Gastroesophageal sphincter (tissue), 3 donors: ENCODE measurements at regions not wholly inside any gene's neighbourhood (a gene's known extent, or its start where the extent isn't known, plus 50 kb on each side); places are given as distances from the start of the nearest gene placed in this dataset.

Experiments
- EP300 ChIP-seq: sonication (generic); formaldehyde crosslinking; IDR thresholded peaks from one replicate; pipeline ENCODE4 v1.6.1; 2017; ENCODE audit warnings: antibody characterized with exemption, mild to moderate bottlenecking
- POLR2A ChIP-seq, 2 donors: fragments of 450-650 bp; IDR thresholded peaks; one replicate each; pipeline ENCODE4 v1.6.1; 2017; ENCODE audit warnings: antibody characterized with exemption in 2 of 2, mild to moderate bottlenecking in 2 of 2, moderate library complexity in 1 of 2
- POLR2AphosphoS5 ChIP-seq: sonication (generic); formaldehyde crosslinking; IDR thresholded peaks from one replicate; pipeline ENCODE4 v1.6.1; 2017; ENCODE audit warnings: antibody characterized with exemption
- TF ChIP-seq, protein P1 (sequence below), 4 experiments: fragments of 200-600 bp in 2 of 4; fragments of 450-650 bp in 2 of 4; sonication (generic) in 1 of 4; IDR thresholded peaks; one replicate each; pipeline ENCODE4 v1.5.1; 2017 to 2019; ENCODE audit warnings: antibody characterized with exemption in 4 of 4, mild to moderate bottlenecking in 2 of 4, moderate library complexity in 2 of 4

- no peak for TF ChIP-seq EP300
- TF ChIP-seq, protein P1, sequence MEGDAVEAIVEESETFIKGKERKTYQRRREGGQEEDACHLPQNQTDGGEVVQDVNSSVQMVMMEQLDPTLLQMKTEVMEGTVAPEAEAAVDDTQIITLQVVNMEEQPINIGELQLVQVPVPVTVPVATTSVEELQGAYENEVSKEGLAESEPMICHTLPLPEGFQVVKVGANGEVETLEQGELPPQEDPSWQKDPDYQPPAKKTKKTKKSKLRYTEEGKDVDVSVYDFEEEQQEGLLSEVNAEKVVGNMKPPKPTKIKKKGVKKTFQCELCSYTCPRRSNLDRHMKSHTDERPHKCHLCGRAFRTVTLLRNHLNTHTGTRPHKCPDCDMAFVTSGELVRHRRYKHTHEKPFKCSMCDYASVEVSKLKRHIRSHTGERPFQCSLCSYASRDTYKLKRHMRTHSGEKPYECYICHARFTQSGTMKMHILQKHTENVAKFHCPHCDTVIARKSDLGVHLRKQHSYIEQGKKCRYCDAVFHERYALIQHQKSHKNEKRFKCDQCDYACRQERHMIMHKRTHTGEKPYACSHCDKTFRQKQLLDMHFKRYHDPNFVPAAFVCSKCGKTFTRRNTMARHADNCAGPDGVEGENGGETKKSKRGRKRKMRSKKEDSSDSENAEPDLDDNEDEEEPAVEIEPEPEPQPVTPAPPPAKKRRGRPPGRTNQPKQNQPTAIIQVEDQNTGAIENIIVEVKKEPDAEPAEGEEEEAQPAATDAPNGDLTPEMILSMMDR (IDR thresholded peaks at IDR 0.05), result no peak
- TF ChIP-seq POLR2A (IDR thresholded peaks at IDR 0.05), result no peak
- TF ChIP-seq POLR2AphosphoS5, result no peak
These were observed 137.0 kb upstream of the DPT start for GRCh38 chr1:168865850-168866620.
